Endometrium (tissue), 2 donors: ENCODE measurements at regions not wholly inside any gene's neighbourhood (a gene's known extent, or its start where the extent isn't known, plus 50 kb on each side); places are given as distances from the start of the nearest gene placed in this dataset.
"Not testable (repeated sequence)": the region's sequence is repeated elsewhere in the genome, so short reads cannot be mapped to it uniquely, and the experiment has no call there.

ENCODE experiments used
- FAIRE-seq: peaks from 2 replicates; lab custom pipeline; 2012; peaks lifted over from hg19 to GRCh38; lab: Jason Lieb, UNC
- donor health status: control.
- donor health status: control.

DNA sequence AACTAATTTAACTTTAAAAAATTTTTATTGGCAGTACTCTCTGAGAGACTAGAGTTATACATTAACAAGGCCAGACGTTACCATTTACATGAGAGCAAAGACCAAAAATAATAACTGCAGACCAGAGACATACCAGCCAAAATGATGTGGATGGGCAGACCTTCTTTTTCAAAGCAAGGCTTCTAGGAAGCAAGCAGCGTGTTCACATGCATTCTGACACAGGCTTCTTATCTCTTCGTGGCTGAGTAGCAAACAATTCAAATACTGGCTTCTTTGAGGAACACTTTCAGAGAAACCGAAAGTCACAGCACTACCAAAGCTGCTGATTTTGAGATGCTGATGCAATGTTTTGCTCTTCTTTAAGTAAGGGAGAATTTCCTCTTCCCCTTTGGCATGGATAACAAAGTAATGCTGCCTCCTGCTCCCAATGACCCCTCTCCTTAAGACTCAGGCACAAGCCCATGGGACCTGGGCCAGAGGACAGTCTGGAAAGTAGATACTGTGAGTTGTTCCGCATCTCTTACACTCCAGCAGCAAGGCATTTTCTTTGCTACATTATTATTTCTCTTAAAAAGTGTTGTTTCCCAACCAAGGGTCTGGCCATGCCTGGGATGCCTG lies 181.9 kb downstream of the MREG start:
- FAIRE-seq, result no peak

DNA sequence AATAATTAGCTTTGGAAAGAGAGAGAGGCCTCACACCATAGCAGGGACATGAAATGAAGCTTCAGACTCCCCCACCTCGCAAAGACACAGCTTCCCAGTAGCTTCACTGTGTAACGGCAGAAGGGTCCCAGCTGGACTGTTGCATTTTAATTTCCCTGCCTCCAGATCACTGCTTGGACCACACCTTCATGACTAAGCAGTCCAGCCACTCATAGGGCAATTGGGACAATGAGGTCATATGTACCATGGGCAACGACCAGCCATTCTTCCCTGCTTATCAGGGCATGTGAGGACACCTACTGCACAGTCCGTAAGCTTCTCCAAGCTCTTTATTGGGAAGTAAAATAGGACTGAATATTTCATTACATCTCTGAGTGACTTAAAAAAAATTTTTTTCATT lies 183.0 kb downstream of the MREG start:
- no peak for FAIRE-seq

DNA sequence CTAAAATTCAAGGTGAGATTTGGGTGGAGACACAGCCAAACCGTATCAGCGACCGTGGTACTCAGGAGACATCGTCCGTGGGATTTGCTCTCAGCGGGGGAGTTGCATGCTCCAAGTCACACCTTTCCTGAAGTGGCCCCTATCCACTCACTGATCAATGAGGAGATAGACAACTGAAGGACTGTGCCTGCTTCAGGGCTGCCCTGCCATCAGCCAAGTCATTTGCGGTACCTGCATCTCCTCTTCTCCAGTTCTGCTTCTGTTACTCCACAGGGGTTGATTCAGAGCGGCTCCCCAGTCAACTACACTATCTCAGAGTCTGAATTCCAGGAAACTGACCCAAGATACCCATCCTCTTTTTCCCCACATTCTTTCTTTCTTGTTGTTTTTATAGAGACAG lies 184.1 kb downstream of the MREG start:
- no peak for FAIRE-seq

DNA sequence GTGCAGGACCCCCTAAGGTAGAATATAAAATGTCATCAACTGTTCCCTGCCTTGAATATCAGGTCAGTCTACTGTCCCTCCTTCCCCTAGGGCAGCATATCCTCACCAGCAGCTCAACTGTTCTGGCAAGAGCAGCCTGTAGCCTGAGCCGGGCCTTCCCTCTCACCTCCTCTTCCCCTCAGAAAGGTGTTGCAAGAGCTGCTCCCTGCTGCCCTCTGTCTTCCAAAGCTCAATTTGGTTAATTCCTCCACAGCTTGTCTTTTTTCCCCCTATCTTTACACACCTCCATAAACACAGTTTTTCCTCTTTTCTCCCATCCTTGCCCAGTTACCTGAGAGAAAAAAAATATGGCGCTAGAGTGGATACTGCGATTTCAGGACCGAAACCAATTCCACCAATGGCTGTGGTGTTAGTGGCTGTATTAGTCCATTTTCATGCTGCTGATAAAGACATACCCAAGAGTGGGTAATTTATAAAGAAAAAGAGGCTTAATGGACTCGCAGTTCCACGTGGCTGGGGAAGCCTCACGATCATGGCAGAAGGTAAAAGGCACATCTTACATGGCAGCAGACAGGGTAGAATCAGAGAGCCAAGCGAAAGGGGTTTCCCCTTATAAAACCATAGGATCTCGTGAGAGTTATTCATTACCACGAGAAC lies 184.7 kb downstream of the MREG start:
- no peak for FAIRE-seq

DNA sequence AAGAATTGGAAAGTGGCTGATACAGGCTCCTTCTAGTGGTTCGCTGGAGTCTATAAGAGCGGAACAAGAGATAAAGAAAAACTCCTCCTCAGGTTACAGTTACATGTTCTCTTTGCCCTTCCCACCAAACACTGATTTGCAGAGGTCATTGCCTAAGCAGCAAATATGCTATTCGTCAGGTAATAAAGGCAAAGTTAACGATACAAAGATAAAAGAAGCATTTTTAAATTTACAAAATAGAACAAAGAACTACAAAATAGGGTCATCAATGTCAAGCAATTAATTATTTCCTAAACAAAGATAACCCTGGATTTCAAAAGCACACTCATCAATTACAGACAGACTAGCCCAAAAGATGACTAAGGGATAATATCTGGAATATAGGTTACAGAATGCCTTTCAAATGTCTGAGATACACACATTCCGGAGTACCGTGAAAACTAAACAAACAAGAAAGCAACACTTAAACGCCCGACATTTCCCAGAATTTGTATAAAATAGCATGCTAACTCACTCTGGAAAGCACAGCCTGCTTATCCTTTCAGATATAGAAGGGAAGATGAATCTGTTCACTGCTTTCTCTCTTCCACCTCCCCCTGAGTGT lies 186.4 kb downstream of the MREG start:
- FAIRE-seq, result no peak

DNA sequence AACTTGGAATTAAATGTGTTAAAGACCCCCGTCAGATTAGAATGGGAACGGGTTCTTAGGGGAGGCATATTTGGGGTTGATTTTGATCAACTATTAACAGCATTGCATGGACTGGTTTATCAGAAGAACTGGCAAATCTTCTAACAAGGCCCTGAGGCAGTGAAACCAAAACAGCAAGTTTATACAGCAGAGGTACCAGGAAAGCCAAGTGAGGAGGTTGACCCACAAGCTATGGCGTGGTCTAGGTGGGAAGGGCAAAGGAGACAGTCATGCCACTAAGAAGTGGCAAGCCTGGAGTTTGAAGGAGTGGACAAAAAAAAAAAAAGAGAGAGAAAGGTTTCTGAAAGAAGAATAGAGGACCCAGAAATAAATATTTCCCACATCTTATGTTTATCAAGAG lies 187.0 kb downstream of the MREG start:
- no peak for FAIRE-seq

DNA sequence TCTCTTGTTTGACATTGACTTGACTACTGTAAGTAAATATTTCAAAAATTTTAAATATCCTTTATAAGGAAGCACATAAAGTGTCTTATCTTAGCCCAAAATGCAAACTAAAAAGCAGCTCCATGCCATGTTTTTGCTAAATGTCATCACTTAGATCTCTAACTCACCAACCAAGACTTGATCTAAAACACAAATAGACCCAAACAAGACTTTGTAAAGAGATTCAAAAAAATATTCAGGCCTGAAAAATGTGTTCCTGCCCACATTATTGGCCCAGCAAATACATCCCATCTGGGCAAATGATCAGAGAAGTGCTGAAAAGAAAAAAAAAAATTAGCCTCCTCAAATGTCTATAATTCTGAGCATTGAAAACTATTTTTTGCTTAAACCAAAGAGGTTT lies 187.6 kb downstream of the MREG start:
- no peak for FAIRE-seq

DNA sequence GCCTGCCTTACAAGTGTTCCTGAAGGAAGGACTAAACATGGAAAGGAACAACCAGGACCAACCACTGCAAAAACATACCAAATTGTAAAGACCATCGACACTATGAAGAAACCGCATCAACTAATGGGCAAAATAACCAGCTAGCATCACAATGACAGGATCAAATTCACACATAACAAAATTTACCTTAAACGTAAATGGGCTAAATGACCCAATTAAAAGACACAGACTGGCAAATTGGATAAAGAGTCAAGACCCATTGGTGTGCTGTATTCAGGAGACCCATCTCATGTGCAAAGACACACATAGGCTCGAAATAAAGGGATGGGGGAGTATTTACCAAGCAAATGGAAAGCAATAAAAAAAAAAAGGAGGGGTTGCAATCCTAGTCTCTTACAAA lies 192.1 kb downstream of the MREG start:
- FAIRE-seq, result not testable (repeated sequence)

DNA sequence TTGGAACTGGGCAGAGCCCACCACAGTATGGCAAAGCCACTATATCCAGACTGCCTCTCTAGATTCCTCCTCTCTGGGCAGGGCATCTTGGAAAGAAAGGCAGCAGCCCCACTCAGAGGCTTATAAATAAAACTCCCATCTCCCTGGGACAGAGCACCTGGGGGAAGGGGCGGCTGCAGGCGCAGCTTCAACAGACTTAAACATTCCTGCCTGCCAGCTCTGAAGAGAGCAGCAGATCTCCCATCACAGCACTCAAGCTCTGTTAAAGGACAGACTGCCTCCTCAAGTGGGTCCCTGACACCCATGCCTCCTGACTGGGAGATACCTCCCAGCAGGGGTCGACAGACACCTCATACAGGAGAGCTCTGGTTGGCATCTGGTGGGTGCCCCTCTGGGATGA lies 193.6 kb downstream of the MREG start:
- not testable (repeated sequence) for FAIRE-seq

DNA sequence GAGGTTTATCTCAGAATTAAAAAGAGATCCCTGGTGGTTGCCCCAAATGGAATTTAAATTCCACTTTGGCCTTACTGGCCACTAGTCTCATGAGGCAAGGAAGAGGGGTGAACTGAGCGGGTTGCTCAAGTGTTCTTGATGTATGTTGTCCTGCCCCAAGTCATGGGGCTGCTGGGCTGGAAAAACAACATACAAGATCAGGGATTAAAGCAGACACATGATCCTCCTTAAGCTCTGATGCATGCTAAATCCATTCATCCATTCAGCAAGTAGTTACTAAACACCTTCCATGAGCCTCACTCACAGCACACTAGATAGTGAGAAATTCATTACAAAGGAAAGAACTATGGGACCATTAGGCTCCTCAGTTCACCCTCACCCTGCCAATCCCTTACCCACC lies 196.3 kb downstream of the MREG start:
- no peak for FAIRE-seq

DNA sequence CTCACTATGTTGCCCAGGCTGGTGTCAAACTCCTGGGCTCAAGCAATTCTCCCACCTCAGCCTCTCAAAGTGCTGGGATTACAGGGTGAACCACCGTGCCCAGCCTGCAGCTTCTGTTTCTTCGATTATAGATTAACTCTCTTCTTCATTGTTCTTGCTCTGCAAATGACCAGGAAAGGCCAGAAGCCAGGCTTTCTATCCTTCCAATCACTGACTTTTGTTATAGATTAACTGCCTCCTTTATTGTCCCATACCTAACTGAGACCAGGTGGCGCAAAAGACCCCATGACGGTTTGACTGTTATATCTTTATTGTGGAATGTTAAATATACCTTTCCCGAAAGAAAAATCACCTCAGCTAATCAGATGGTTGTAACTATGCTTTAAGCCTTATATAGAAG lies 196.9 kb downstream of the MREG start:
- FAIRE-seq, result no peak

DNA sequence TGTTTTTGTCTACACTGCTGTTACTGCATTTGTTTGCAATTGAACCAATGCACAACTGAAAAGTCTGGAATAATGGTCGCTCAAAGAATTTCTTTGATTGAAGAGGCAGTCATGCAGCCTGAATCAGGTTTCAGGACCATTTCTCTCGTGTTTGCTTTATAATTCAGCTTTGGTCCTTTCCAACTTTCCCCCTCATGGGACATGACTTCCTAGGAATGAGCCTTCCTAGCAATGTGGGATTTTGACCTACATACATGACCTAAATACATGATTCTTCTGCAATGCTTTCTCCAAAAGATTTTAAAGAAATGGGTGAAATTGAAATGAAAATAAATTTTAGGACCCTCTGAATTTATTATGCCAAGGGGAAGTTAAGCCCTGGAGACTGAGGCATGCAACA lies 197.4 kb downstream of the MREG start:
- FAIRE-seq, result no peak

DNA sequence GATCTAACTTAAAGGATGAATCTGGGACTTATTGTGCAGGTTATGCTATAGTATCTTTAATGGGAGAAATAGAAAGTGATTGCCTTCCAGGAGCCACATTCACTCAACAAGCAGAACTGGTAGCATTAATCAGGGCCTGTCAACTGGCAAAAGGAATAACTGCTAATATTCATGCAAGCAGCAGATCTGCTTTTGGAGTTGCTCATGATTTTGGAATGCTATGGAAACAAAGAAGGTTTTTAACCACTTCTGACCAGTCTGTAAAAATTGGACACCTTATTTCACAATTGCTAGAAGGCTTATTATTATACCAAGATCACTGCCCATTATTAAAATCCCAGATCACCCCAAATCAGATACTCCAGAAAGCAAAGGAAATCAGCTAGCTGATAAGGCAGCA lies 200.4 kb downstream of the MREG start:
- no peak for FAIRE-seq

DNA sequence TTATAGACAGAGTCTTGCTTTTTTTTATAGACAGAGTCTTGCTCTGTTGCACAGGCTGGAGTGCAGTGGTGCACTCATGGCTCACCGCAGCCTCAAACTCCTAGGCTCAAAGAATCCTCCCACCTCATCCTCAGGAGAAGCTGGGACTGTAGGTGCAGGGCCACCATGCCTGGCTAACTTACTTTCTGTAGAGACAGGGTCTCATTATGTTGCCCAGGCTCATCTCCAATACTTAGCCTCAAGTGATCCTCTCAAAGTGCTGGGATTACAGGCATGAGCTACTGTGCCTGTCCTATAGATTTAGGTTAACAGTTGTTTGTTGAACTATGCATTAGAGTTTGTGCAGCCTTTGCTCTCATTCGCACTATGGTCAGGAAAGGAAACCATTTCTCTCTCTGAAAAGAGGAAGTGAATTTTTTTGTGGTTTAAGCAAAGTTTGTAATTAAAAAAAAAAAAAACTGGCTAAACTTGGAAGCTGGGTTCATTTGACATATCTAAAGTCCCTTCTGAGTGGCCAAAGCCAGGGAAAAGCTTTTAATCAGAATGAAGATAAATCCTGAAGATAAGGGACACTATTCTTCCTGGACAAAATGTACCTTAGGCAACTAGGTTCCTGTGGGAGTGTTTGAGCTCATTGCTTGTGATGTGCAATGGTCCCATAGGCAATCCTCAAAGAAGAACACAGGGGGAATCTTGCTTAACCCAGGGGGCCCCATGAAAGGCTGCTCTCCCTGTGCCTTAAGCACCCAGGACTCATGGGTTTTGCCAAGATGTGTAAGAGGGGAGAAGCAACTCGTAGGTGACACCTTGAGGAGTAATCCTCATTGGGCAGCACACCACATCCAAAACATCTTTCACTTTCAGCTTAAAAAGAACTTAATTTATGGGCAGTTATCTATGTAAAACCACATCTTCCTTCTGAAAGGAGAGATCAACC lies 201.7 kb downstream of the MREG start:
- FAIRE-seq, result no peak

DNA sequence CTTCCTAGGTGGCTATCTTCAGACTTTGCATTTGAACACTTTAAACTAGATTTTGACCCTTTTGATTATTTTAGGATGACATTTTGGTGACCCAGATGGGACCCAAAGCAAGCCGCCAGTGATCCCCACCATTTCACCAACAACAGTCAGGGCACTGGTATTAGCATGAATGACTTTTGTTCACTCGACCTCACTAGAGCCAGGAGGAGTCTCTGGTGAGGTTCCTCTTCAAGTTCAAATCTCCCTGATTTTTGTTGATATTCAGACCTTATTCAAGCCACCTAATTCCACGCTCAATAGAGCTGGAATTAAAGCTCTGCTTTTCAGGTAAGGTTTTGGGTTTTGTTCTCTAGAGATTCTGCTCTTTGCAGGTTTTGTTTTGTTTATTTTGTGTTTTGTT lies 202.3 kb downstream of the MREG start:
- no peak for FAIRE-seq

DNA sequence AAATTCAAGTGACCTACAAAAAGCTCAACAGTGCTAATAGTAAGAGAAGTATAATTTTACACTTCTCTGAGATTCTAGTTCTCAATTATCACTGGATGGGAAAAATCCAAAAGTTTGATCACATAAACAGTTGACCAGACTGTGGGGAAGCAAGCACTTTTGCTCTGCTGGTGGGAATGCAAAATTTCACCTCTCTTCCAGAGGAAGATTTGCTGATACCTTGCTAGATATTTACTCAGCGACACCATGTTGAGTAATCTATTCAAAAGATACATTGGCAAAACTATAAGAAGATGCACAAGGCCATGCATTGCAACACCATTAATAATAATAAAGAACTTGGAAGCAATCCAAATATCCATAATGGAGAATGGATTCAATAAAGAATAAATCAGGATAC lies 204.4 kb downstream of the MREG start:
- no peak for FAIRE-seq

DNA sequence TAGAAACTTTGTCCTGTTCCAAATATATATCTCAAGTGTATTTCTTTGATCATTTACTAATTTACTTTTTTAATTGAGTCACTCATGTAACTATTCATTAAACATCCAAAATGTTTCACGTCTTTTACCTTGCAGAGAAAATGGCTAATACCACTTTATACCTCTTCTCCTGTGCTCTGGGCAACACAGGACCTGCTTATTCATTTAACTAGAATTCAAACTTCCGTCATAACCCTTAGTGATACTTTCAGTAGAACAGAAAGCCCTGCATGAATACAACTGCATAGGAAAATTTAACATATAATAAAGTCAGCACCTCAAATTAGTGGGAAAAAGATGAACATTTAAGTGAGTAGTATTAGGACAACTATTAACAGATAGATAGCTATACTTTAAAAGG lies 205.2 kb downstream of the MREG start:
- FAIRE-seq, result no peak

DNA sequence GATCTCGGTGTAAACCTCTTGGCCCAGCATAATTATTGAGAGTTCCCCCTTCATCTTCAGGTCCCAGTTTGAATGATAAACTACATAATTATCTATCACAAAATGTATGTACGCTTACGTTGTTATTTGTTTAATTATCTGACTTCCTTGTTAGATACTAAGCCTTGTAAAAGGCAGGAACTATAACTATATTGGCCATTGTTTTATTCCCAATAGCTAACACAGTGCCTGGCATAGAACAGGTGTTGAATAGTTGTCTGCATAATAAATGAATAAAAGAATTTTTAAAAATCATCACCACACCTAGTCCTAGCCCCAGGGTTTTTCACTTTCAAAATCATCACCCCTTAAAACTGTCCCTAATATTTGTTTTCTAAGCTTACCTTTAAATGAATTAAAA lies 207.9 kb downstream of the MREG start:
- no peak for FAIRE-seq

DNA sequence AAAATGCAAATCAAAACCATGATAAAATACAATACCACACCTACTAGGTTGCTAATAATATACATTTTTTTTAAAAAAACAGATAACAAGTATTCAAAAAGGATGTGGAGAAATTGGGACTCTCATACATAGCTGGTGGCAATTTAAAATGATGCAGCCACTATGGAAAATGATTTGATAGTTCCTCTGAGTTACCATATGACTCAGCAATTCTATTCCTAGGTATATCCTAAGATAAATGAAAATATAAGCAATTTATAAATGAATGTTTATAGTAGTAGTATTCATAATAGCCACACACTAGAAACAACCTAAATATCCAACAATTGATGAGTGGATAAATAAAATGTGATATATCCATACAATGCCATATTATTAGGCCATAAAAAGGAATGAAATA lies 210.2 kb downstream of the MREG start:
- no peak for FAIRE-seq

DNA sequence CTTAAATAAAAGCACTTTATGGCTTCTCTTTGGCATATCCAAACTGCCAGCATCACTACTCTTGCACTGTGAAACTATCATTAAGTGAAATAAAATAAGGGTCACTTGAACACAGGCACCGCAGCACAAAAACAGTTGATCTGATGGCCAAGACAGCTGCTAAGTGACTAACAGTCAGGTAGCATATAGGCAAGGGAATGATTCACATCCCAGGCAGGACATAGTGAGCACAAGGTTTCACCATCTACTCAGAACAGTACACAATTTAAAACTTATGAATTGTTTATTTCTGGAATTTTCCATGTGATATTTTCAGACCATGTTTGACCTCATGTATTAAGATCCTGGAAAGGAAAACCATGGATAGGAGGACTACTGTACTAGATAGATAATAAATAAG lies 214.2 kb downstream of the MREG start:
- no peak for FAIRE-seq

DNA sequence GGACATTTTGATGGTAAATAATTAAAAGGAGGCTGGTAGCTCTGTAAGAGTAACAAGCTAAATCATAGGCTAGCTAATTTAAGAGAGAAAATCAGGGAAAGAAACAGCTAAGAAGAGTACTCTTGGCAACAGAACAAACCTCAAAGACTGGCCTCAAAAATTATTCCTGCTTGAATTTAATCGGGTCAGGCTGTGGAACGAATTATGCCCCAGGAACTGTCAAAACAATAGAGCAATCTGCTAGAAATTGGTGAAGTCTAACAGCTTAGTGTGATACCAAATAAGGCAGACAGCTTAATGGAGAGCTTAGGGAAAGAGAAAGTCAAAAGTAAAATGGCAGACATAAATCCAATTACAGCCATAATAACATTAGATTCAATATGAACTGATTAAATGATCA lies 215.7 kb downstream of the MREG start:
- no peak for FAIRE-seq

DNA sequence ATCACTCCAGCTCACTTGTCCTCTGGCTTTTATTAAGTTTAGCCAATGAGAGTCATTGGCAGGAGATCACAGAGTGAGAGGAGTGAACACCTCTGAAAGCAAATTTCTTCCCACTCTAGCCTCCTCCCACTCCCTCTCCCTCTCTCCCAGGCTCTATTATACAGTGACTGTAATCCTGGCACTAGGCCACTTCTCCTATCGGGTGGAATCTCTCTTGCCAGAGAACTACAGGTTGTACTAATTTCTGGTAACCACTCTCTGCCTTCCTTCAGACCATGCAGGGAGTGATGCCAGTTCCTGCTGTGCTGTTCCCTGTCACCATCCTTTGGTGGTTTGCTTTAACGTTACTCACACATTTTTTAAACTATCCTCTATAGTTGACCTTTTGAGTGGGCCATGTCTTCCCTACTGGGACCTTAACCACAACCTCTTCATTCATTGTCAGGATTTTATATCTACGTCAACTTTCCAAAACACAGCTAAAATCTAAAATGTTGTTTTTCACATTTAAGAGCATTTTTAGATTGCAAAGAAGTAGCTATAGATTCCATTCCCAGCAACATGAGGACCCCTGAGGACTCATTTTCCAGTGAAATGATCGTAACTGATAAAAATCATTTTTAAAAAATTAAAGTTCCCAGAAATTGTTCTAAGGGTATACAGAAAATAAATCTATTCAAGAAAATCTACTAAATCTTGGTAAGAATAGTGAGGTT lies 217.1 kb downstream of the MREG start:
- FAIRE-seq, result no peak
